Prostate gland (tissue), 2 donors: ENCODE measurements at regions not wholly inside any gene's neighbourhood (a gene's known extent, or its start where the extent isn't known, plus 50 kb on each side); places are given as distances from the start of the nearest gene placed in this dataset.
"Not testable (repeated sequence)": the region's sequence is repeated elsewhere in the genome, so short reads cannot be mapped to it uniquely, and the experiment has no call there.

Experiments
- DNase-seq: peaks from one replicate; pipeline ENCODE4 v3.0.0-alpha.2; 2019; ENCODE audit warnings: low spot score
- H3K27ac ChIP-seq, 2 donors: fragments of 200-600 bp; sonication (generic); 2 replicates each; pipeline ENCODE4 v1.5.1; 2017 to 2019
- H3K27me3 ChIP-seq: fragments of 200-600 bp; sonication (generic); replicated peaks from 2 replicates; pipeline ENCODE4 v1.5.1; 2019; ENCODE audit not compliant: insufficient read depth
- H3K36me3 ChIP-seq, 2 donors: fragments of 200-600 bp; sonication (generic); 1 replicate in 1 of 2; 2 replicates in 1 of 2; pipeline versions ENCODE4 v1.5.1 to v1.8.1; 2017 to 2019
- H3K4me1 ChIP-seq: fragments of 200-600 bp; sonication (generic); replicated peaks from 2 replicates; pipeline ENCODE4 v1.5.1; 2019
- H3K4me3 ChIP-seq, 2 donors: fragments of 200-600 bp; sonication (generic); 2 replicates each; pipeline ENCODE4 v1.5.1; 2017 to 2019
- H3K9me3 ChIP-seq: fragments of 200-600 bp; sonication (generic); 2 replicates; pipeline ENCODE4 v1.5.1; 2017
- POLR2A ChIP-seq: fragments of 450-650 bp; IDR thresholded peaks from one replicate; pipeline ENCODE4 v1.6.1; 2016; ENCODE audit warnings: antibody characterized with exemption, mild to moderate bottlenecking
- POLR2AphosphoS5 ChIP-seq: sonication (generic); formaldehyde crosslinking; IDR thresholded peaks from one replicate; pipeline ENCODE4 v1.6.1; 2017; ENCODE audit warnings: antibody characterized with exemption
- WGBS: methylation state at CpG from one replicate; pipeline ENCODE4 v1.1.5; 2018; 5-methylcytosine and 5-hydroxymethylcytosine counted together
- intact Hi-C: fragments of 100-400 bp; cut with DNase I; formaldehyde crosslinking; loops from one replicate; pipeline ENCODE4 v1.14.2; 2022
- TF ChIP-seq, protein P1 (sequence below), 4 experiments: fragments of 200-600 bp in 2 of 4; fragments of 450-650 bp in 2 of 4; sonication (generic) in 2 of 4; IDR thresholded peaks; 1 replicate in 3 of 4; 2 replicates in 1 of 4; pipeline ENCODE4 v1.5.1; 2016 to 2019; ENCODE audit warnings: antibody characterized with exemption in 4 of 4, mild to moderate bottlenecking in 2 of 4, moderate library complexity in 2 of 4

- no peak overlapping the region for H3K27ac ChIP-seq
- DNase-seq: no peak
- no peaks in the 10 kb centered on the region for H3K4me1 ChIP-seq
- H3K4me3 ChIP-seq: no peak overlapping the region
- no peak for TF ChIP-seq POLR2A
- TF ChIP-seq, protein P1, sequence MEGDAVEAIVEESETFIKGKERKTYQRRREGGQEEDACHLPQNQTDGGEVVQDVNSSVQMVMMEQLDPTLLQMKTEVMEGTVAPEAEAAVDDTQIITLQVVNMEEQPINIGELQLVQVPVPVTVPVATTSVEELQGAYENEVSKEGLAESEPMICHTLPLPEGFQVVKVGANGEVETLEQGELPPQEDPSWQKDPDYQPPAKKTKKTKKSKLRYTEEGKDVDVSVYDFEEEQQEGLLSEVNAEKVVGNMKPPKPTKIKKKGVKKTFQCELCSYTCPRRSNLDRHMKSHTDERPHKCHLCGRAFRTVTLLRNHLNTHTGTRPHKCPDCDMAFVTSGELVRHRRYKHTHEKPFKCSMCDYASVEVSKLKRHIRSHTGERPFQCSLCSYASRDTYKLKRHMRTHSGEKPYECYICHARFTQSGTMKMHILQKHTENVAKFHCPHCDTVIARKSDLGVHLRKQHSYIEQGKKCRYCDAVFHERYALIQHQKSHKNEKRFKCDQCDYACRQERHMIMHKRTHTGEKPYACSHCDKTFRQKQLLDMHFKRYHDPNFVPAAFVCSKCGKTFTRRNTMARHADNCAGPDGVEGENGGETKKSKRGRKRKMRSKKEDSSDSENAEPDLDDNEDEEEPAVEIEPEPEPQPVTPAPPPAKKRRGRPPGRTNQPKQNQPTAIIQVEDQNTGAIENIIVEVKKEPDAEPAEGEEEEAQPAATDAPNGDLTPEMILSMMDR (IDR thresholded peaks at IDR 0.05): no peak
- TF ChIP-seq POLR2AphosphoS5: no peak
- no peaks in the 10 kb centered on the region for H3K9me3 ChIP-seq
- H3K27me3 ChIP-seq: no peaks in the 10 kb centered on the region
- 51% methylated on average over 2 of the region's 2 CpGs for whole genome bisulfite sequencing
- intact Hi-C loops: no loop called here
- H3K36me3 ChIP-seq: no peaks in the 10 kb centered on the region
Measured at GRCh38 chrX:110531873-110532580, 173.4 kb downstream of the RTL9 start.

DNA sequence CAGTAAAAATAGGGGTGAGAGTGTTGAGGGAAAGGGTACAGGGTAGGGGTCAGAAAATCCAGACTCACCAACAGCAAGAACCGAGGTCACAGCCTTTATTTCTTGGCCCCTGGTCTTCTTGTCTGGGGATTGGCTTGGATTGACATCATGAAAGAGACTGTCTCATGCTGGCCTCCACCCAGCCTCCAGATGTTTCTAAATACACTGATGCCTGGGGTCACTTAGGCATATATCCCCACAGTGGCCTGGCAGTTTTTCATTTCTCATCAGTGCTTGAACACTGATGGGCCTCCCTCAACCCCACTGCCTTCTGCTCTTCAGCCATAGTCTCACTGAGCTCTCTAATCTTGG lies 173.9 kb downstream of the RTL9 start:
- TF ChIP-seq, protein P1 (IDR thresholded peaks at IDR 0.05): no peak
- TF ChIP-seq POLR2AphosphoS5: no peak
- TF ChIP-seq POLR2A: no peak
- intact Hi-C loops: no loop called here
- no peaks in the 10 kb centered on the region for H3K36me3 ChIP-seq
- H3K27me3 ChIP-seq: no peaks in the 10 kb centered on the region
- H3K27ac ChIP-seq: no peak overlapping the region
- H3K9me3 ChIP-seq: no peaks in the 10 kb centered on the region
- no peaks in the 10 kb centered on the region for H3K4me1 ChIP-seq
- DNase-seq: no peak
- H3K4me3 ChIP-seq: no peak overlapping the region
- WGBS: 91% methylated on average over 1 of the region's 1 CpG

GRCh38 chrX:110536816-110537215 lies 178.2 kb downstream of the RTL9 start:
- Histone ChIP-seq H3K27ac (no peak overlapping the region), H3K4me3 (no peak overlapping the region), H3K4me1 (no peaks in the 10 kb centered on the region), H3K36me3 (no peaks in the 10 kb centered on the region), H3K9me3 (no peaks in the 10 kb centered on the region), H3K27me3 (no peaks in the 10 kb centered on the region)
- TF ChIP-seq POLR2A (no peak), POLR2AphosphoS5 (no peak)
- WGBS: 66% methylated on average over 2 of the region's 2 CpGs
- intact Hi-C loops: no loop called here
- DNase-seq: no peak

- Histone ChIP-seq H3K9me3 (no peaks in the 10 kb centered on the region), H3K4me1 (no peaks in the 10 kb centered on the region), H3K27ac (no peak overlapping the region), H3K27me3 (no peaks in the 10 kb centered on the region), H3K4me3 (no peak overlapping the region), H3K36me3 (no peaks in the 10 kb centered on the region)
- intact Hi-C loops: no loop called here
- 62% methylated on average over 1 of the region's 1 CpG for WGBS
- DNase-seq: no peak
- TF ChIP-seq POLR2A: no peak
- TF ChIP-seq, protein P1 (IDR thresholded peaks at IDR 0.05): no peak
- no peak for TF ChIP-seq POLR2AphosphoS5
Measured at GRCh38 chrX:110541266-110541665, 182.6 kb downstream of the RTL9 start.

- intact Hi-C loops, DNase-seq, H3K4me3 ChIP-seq, H3K27ac ChIP-seq, H3K27me3 ChIP-seq, H3K4me1 ChIP-seq, H3K36me3 ChIP-seq, H3K9me3 ChIP-seq: not testable (repeated sequence)
- WGBS: 90% methylated on average over 4 of the region's 4 CpGs
Measured at GRCh38 chrX:110550854-110551253, 192.2 kb downstream of the RTL9 start.

DNA sequence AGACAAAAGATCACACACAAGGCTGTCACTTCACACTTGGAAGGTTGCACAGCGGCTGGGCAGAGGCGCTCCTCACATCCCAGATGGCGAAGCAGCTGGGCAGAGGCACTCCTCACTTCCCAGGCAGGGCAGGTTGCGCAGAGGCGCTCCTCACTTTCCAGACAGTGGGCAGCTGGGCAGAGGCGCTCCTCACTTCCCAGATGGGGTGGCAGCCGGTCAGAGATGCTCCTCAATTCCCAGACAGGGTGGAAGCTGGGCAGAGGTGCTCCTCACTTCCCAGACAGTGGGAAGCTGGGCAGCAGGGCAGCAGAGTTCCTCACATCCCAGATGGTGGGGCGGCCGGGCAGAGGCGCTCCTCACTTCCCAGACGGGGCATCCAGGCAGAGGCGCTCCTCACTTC lies 199.2 kb downstream of the RTL9 start:
- Histone ChIP-seq H3K9me3 (no peaks in the 10 kb centered on the region), H3K36me3 (no peaks in the 10 kb centered on the region), H3K4me3 (no peak overlapping the region), H3K27me3 (no peaks in the 10 kb centered on the region), H3K4me1 (no peaks in the 10 kb centered on the region), H3K27ac (no peak overlapping the region)
- DNase-seq: no peak
- TF ChIP-seq POLR2AphosphoS5: no peak
- WGBS: 100% methylated on average over 3 of the region's 12 CpGs
- intact Hi-C loops: no loop called here
